Muscle of back (tissue), 3 donors: ENCODE measurements at regions not wholly inside any gene's neighbourhood (a gene's known extent, or its start where the extent isn't known, plus 50 kb on each side); places are given as distances from the start of the nearest gene placed in this dataset.

Experiments used
- DNase-seq, 3 donors: peaks; one replicate each; pipeline versions ENCODE4 v3.0.0 to v3.0.0-alpha.2; 2013

- DNase-seq, result no peak
Observed at GRCh38 chr3:56896357-56896756, 94.6 kb upstream of the ARHGEF3 start.

GRCh38 chr3:56894881-56895431 is 93.2 kb upstream of the ARHGEF3 start:
- peak in 1 of 3 donors; percentile 71 for DNase-seq

- no peak for DNase-seq
Observed at GRCh38 chr3:56890448-56891091, 88.8 kb upstream of the ARHGEF3 start.

- DNase-seq, result no peak
Observed at GRCh38 chr3:56889131-56889530, 87.4 kb upstream of the ARHGEF3 start.

- no peak for DNase-seq
Observed at GRCh38 chr3:56887402-56888025, 85.8 kb upstream of the ARHGEF3 start.

GRCh38 chr3:56886314-56886713 is 84.6 kb upstream of the ARHGEF3 start:
- no peak for DNase-seq

- DNase-seq, result no peak
Observed at GRCh38 chr3:56885879-56886278, 84.1 kb upstream of the ARHGEF3 start.

- peak in 2 of 3 donors; percentile 61 to 62 for DNase-seq
Observed at GRCh38 chr3:56885453-56885852, 83.7 kb upstream of the ARHGEF3 start.

- DNase-seq, result no peak
Observed at GRCh38 chr3:56884387-56884786, 82.6 kb upstream of the ARHGEF3 start.

- no peak for DNase-seq
Observed at GRCh38 chr3:56883828-56884227, 82.1 kb upstream of the ARHGEF3 start.

GRCh38 chr3:56882896-56883295 is 81.1 kb upstream of the ARHGEF3 start:
- DNase-seq, result peak in 1 of 3 donors; percentile 45

- peak in 1 of 3 donors; percentile 57 for DNase-seq
Observed at GRCh38 chr3:56881841-56882240, 80.1 kb upstream of the ARHGEF3 start.

- no peak for DNase-seq
Observed at GRCh38 chr3:56880720-56881575, 79.2 kb upstream of the ARHGEF3 start.

- DNase-seq, result peak; percentile 56 to 85 (median 75)
Observed at GRCh38 chr3:56879436-56880215, 77.9 kb upstream of the ARHGEF3 start.

GRCh38 chr3:56878074-56878473 is 76.3 kb upstream of the ARHGEF3 start:
- peak in 2 of 3 donors; percentile 62 to 77 for DNase-seq

GRCh38 chr3:56876916-56877315 is 75.2 kb upstream of the ARHGEF3 start:
- DNase-seq, result no peak

- no peak for DNase-seq
Observed at GRCh38 chr3:56874269-56874668, 72.5 kb upstream of the ARHGEF3 start.

- DNase-seq, result no peak
Observed at GRCh38 chr3:56870436-56870835, 68.7 kb upstream of the ARHGEF3 start.

GRCh38 chr3:56869157-56869889 is 67.6 kb upstream of the ARHGEF3 start:
- DNase-seq, result no peak

- DNase-seq, result no peak
Observed at GRCh38 chr3:56868706-56869105, 67.0 kb upstream of the ARHGEF3 start.

GRCh38 chr3:56867671-56868070 is 65.9 kb upstream of the ARHGEF3 start:
- DNase-seq, result no peak
